ENCODE measurements at regions not wholly inside any gene's neighbourhood (a gene's known extent, or its start where the extent isn't known, plus 50 kb on each side); places are given as distances from the start of the nearest gene placed in this dataset.

GRCh38 chr5:173691931-173692330 lies 75.5 kb upstream of the BOD1 start:
- no peak for DNase-seq

- no peak for DNase-seq
These were observed 77.2 kb upstream of the BOD1 start for GRCh38 chr5:173693670-173694069.

GRCh38 chr5:173696216-173696615 lies 79.8 kb upstream of the BOD1 start:
- DNase-seq: no peak

GRCh38 chr5:173697931-173698579 lies 81.6 kb upstream of the BOD1 start:
- no peak for DNase-seq

GRCh38 chr5:173699966-173700365 lies 83.5 kb upstream of the BOD1 start:
- DNase-seq: no peak

GRCh38 chr5:173703466-173703865 lies 87.0 kb upstream of the BOD1 start:
- DNase-seq: no peak

GRCh38 chr5:173704615-173705511 lies 88.4 kb upstream of the BOD1 start:
- no peak for DNase-seq

GRCh38 chr5:173705512-173706044 lies 89.1 kb upstream of the BOD1 start:
- DNase-seq: no peak

- no peak for DNase-seq
These were observed 90.2 kb upstream of the BOD1 start for GRCh38 chr5:173706700-173707099.

- no peak for DNase-seq
These were observed 90.9 kb upstream of the BOD1 start for GRCh38 chr5:173707392-173707791.

- DNase-seq: no peak
These were observed 92.7 kb upstream of the BOD1 start for GRCh38 chr5:173709145-173709544.

- DNase-seq: no peak
These were observed 93.3 kb upstream of the BOD1 start for GRCh38 chr5:173709761-173710160.

GRCh38 chr5:173710528-173710927 lies 94.1 kb upstream of the BOD1 start:
- DNase-seq: no peak

- no peak for DNase-seq
These were observed 95.0 kb upstream of the BOD1 start for GRCh38 chr5:173711466-173711865.

GRCh38 chr5:173712609-173713175 lies 96.2 kb upstream of the BOD1 start:
- no peak for DNase-seq

- no peak for DNase-seq
These were observed 98.3 kb upstream of the BOD1 start for GRCh38 chr5:173714551-173715428.

- no peak for DNase-seq
These were observed 99.2 kb upstream of the BOD1 start for GRCh38 chr5:173715607-173716006.

- no peak for DNase-seq
These were observed 99.7 kb upstream of the BOD1 start for GRCh38 chr5:173716058-173716682.

- no peak for DNase-seq
These were observed 101.5 kb upstream of the BOD1 start for GRCh38 chr5:173717959-173718358.

GRCh38 chr5:173718469-173718868 lies 102.0 kb upstream of the BOD1 start:
- no peak for DNase-seq

GRCh38 chr5:173719731-173720082 lies 103.3 kb upstream of the BOD1 start:
- DNase-seq: no peak

GRCh38 chr5:173720286-173720952 lies 104.0 kb upstream of the BOD1 start:
- DNase-seq: no peak

Measured in femur (tissue), 1 donor.